Urothelium cell line (cell line): ENCODE measurements at regions not wholly inside any gene's neighbourhood (a gene's known extent, or its start where the extent isn't known, plus 50 kb on each side); places are given as distances from the start of the nearest gene placed in this dataset.

Experiments
- DNase-seq: peaks from one replicate; pipeline ENCODE4 v3.0.0; 2011; ENCODE audit warnings: low spot score, mixed read lengths
- FAIRE-seq: peaks from 2 replicates; lab custom pipeline; 2011; peaks lifted over from hg19 to GRCh38; lab: Jason Lieb, UNC

- no peak for FAIRE-seq
- DNase-seq, result no peak
Observed at GRCh38 chr15:29919380-29919881, 97.2 kb upstream of the TJP1 start.

- FAIRE-seq (no peak), DNase-seq (no peak)
Observed at GRCh38 chr15:29917600-29918597, 95.6 kb upstream of the TJP1 start.

- DNase-seq (no peak), FAIRE-seq (peak; percentile 71)
Observed at GRCh38 chr15:29914511-29914926, 92.3 kb upstream of the TJP1 start.

DNA sequence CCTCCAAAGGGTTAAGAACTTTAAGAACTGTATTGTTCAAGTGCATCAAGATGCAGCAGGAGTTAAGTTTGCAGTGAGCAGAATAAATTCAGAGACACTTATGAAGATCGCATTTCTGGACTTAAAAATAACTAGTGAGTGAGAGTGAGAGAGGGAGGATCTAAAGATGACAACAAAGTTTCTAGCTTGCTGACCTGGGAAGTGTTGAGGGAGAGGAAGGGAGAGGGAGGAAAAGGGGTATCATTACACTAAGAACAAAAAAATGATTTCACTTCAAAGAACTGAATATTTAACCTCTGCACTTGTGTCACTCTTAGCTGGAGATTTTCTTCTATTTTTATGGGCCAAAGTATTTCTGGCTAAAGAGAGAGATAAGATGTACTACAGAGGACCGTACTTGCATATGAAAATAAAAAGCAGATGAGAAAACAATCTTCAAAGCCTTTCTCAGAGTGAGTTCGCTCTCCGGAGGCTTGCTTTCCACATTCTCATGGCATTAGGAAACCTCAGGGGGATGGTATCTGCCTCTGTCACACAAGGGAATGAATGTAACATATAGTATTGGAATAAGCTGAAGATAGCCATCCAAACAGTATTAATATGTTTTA is 91.4 kb upstream of the TJP1 start:
- DNase-seq (no peak), FAIRE-seq (no peak)

GRCh38 chr15:29911705-29912104 is 89.4 kb upstream of the TJP1 start:
- no peak for DNase-seq
- FAIRE-seq, result no peak

DNA sequence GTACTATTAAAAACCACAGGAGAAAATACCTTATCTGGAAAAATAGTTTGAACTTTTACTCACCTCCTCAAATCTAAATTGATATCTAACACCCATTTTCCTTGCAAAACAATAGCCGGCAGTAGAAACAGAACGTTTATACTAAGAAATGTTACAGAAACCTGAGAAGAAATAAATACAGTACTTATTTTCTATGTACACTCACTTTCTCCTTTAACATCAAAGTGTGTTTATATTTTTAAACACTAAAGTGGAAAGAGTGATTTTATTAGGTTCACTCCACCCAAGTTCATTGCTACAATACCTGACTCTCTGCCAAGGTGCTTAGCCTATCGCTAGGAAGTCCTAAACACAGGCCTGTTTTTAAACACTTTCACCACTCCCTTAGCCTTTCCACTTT is 87.8 kb upstream of the TJP1 start:
- DNase-seq (no peak), FAIRE-seq (no peak)

- FAIRE-seq, result no peak
Observed at GRCh38 chr15:29904757-29905417, 82.6 kb upstream of the TJP1 start.

GRCh38 chr15:29903785-29904464 is 81.7 kb upstream of the TJP1 start:
- DNase-seq, result no peak
- FAIRE-seq, result no peak

More at GRCh38 chr15:29904757-29905417, 82.6 kb upstream of the TJP1 start:
- no peak for DNase-seq

DNA sequence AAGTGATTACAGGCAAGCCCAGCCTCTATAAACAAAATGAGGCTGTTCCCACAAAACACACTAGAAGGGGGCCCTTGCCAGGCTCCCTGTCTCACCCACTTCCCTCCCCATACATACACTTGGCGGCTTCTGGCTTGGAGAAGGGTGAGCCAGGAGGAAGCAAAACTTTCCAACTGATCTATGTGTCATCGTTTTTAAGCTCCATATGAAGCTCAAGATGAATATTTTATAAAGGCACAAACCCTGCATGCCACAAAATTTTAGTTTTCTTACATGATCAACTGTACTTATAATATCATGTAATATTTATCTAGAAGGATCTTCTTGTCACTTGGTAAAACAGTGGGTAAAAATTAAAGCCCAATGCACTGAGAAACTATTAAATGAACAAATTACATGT is 80.8 kb upstream of the TJP1 start:
- no peak for FAIRE-seq

GRCh38 chr15:29900237-29901189 is 78.2 kb upstream of the TJP1 start:
- FAIRE-seq (no peak), DNase-seq (no peak)

More for the DNA sequence above, 80.8 kb upstream of the TJP1 start:
- no peak for DNase-seq

- no peak for FAIRE-seq
- DNase-seq, result no peak
Observed at GRCh38 chr15:29896062-29896461, 73.8 kb upstream of the TJP1 start.

- FAIRE-seq (no peak), DNase-seq (no peak)
Observed at GRCh38 chr15:29891096-29891457, 68.8 kb upstream of the TJP1 start.

- no peak for DNase-seq
Observed at GRCh38 chr15:29890336-29891095, 68.2 kb upstream of the TJP1 start.

GRCh38 chr15:29889542-29890329 is 67.5 kb upstream of the TJP1 start:
- FAIRE-seq, result no peak
- no peak for DNase-seq

More at GRCh38 chr15:29890336-29891095, 68.2 kb upstream of the TJP1 start:
- no peak for FAIRE-seq

DNA sequence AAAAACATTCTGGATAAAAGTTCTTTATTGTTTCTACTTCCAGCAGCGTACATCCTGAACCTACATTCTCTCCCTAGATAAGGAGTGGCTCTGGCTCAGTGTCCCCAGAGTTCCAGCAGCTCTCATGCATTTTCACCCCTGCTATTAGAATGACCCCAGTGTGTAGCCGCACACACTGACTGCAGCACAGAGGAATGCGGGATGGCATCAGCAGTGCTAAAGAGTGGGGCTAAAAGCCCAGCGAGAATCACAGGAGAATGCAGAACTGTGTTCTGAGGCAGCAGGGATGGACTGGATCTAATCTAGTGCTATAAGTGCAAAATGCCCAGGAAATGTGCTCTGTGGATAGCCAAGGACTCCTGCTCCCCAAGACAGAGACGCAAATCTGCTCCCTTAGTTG is 66.4 kb upstream of the TJP1 start:
- DNase-seq (peak; percentile 65), FAIRE-seq (no peak)

GRCh38 chr15:29887721-29888120 is 65.5 kb upstream of the TJP1 start:
- no peak for DNase-seq
- no peak for FAIRE-seq

GRCh38 chr15:29885183-29885582 is 62.9 kb upstream of the TJP1 start:
- DNase-seq (no peak), FAIRE-seq (no peak)

DNA sequence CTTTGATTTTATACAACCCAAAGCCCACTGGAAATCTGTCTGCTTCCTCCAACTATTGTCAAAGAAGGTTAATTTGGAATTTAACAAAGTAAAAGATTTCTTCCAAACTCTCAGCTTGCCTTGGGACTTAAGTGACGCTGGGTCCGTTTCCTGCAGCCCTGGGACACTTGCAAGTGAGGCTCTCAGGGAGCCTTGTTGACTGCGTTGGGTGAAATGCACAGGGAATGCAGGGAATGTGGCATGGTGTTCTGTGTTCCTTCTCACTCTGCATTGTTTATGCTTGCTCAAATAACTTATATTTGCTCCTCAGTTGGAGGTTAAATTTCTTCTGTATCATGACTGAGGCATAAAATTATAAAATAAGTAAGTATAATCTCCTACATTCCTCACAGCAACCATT is 60.9 kb upstream of the TJP1 start:
- no peak for DNase-seq
- FAIRE-seq, result no peak
